IMR-90 (cell line): ENCODE measurements at regions not wholly inside any gene's neighbourhood (a gene's known extent, or its start where the extent isn't known, plus 50 kb on each side); places are given as distances from the start of the nearest gene placed in this dataset.

Experiments
- ATAC-seq: fragments of 200-7000 bp; cut with Tn5 transposase; 2 replicates; pipeline ENCODE4 v1.9.1; 2020; ENCODE audit warnings: low read depth, mild to moderate bottlenecking, moderate library complexity
- BruUV-seq: library from RNA; stranded (reverse); fragments of 400-500 nt; replicated peaks from 2 replicates; lab custom pipeline; 2021; lab: Mats Ljungman, UMichigan
- CTCF ChIA-PET: fragments of 300-600 bp; formaldehyde crosslinking; extraction: SDS; loops from one replicate; lab custom pipeline; 2021; ENCODE audit warnings: antibody characterized with exemption; lab: Yijun Ruan, JAX
- POLR2A ChIA-PET: fragments of 300-600 bp; sonication (Branson Sonifier 250); formaldehyde crosslinking; loops from one replicate; lab custom pipeline; 2022; ENCODE audit warnings: antibody characterized with exemption; ENCODE audit not compliant: unreplicated experiment; lab: Charles Lee
- DNase-seq: peaks from one replicate; pipeline ENCODE4 v3.0.0; 2013
- H2AFZ ChIP-seq: replicated peaks from 2 replicates; pipeline ENCODE3; 2013; ENCODE audit warnings: low read length, mild to moderate bottlenecking; ENCODE audit not compliant: poor library complexity
- H2AK5ac ChIP-seq: 2 replicates; pipeline ENCODE4 v1.6.1; 2013; ENCODE audit warnings: low read depth, low read length, inconsistent platforms
- H2AK9ac ChIP-seq: replicated peaks from 2 replicates; pipeline ENCODE3; 2013; ENCODE audit warnings: mild to moderate bottlenecking, low read depth, low read length, moderate library complexity; ENCODE audit not compliant: poor library complexity
- H2BK120ac ChIP-seq: 2 replicates; pipeline ENCODE4 v1.6.1; 2013; ENCODE audit warnings: low read depth, low read length, inconsistent platforms
- H2BK15ac ChIP-seq: 3 replicates; pipeline ENCODE4 v1.6.1; 2013; ENCODE audit warnings: low read depth, low read length, inconsistent platforms
- H2BK20ac ChIP-seq: 2 replicates; pipeline ENCODE4 v1.6.1; 2013; ENCODE audit warnings: low read depth, mild to moderate bottlenecking, inconsistent platforms, low read length, moderate library complexity
- H2BK5ac ChIP-seq: 2 replicates; pipeline ENCODE4 v1.6.1; 2013; ENCODE audit warnings: mild to moderate bottlenecking, low read depth, low read length, inconsistent platforms; ENCODE audit not compliant: poor library complexity, severe bottlenecking
- H3K14ac ChIP-seq: replicated peaks from 2 replicates; pipeline ENCODE4 v1.6.1; 2013; ENCODE audit warnings: low read depth, low read length, inconsistent platforms
- H3K18ac ChIP-seq: 2 replicates; pipeline ENCODE4 v1.6.1; 2013; ENCODE audit warnings: low read depth, low read length, control low read depth
- H3K23ac ChIP-seq: 2 replicates; pipeline ENCODE4 v1.6.1; 2013; ENCODE audit warnings: low read depth, low read length, inconsistent platforms
- H3K27ac ChIP-seq: 2 replicates; pipeline ENCODE4 v1.5.1; 2013; ENCODE audit warnings: mild to moderate bottlenecking, control low read depth, low read length; ENCODE audit not compliant: insufficient read depth
- H3K27me3 ChIP-seq: 2 replicates; pipeline ENCODE4 v1.6.1; 2013; ENCODE audit warnings: low read length; ENCODE audit not compliant: control insufficient read depth, insufficient read depth
- H3K36me3 ChIP-seq: 2 replicates; pipeline ENCODE4 v1.6.1; 2013; ENCODE audit warnings: low read length, mixed read lengths; ENCODE audit not compliant: control insufficient read depth, insufficient read depth
- H3K4ac ChIP-seq: 2 replicates; pipeline ENCODE4 v1.6.1; 2013; ENCODE audit warnings: low read depth, low read length, inconsistent platforms
- H3K4me1 ChIP-seq: 2 replicates; pipeline ENCODE4 v1.6.1; 2013; ENCODE audit warnings: low read length, mixed read lengths; ENCODE audit not compliant: control insufficient read depth, insufficient read depth
- H3K4me2 ChIP-seq: 2 replicates; pipeline ENCODE4 v1.6.1; 2013; ENCODE audit warnings: low read depth, mild to moderate bottlenecking, control low read depth, low read length, moderate library complexity
- H3K4me3 ChIP-seq: 2 replicates; pipeline ENCODE4 v1.5.1; 2013; ENCODE audit warnings: low read depth, mild to moderate bottlenecking, control low read depth, low read length, moderate library complexity; ENCODE audit not compliant: insufficient read depth
- H3K56ac ChIP-seq: 2 replicates; pipeline ENCODE4 v1.6.1; 2013; ENCODE audit warnings: low read length, inconsistent platforms; ENCODE audit not compliant: insufficient read depth; ENCODE audit errors: extremely low read depth
- H3K79me1 ChIP-seq, 2 experiments: 2 replicates each; pipeline ENCODE4 v1.6.1; 2013; ENCODE audit warnings: low read length in 2 of 2, inconsistent platforms in 1 of 2, low read depth in 1 of 2
- H3K9ac ChIP-seq: 2 replicates; pipeline ENCODE4 v1.6.1; 2013; ENCODE audit warnings: low read depth, low read length, control low read depth
- H3K9me1 ChIP-seq: 2 replicates; pipeline ENCODE4 v1.6.1; 2013; ENCODE audit warnings: low read length, inconsistent platforms; ENCODE audit not compliant: insufficient read depth
- H3K9me3 ChIP-seq: 2 replicates; pipeline ENCODE4 v1.6.1; 2013; ENCODE audit warnings: low read length; ENCODE audit not compliant: control insufficient read depth, insufficient read depth
- H4K20me1 ChIP-seq: 2 replicates; pipeline ENCODE4 v1.6.1; 2013; ENCODE audit warnings: low read length, inconsistent platforms; ENCODE audit not compliant: insufficient read depth
- H4K5ac ChIP-seq: 2 replicates; pipeline ENCODE4 v1.6.1; 2013; ENCODE audit warnings: mild to moderate bottlenecking, low read depth, low read length, control low read depth
- H4K8ac ChIP-seq, 2 experiments: 2 replicates each; pipeline ENCODE4 v1.6.1; 2013; ENCODE audit warnings: low read depth in 2 of 2, low read length in 2 of 2, control low read depth in 1 of 2, inconsistent platforms in 1 of 2
- H4K91ac ChIP-seq: 2 replicates; pipeline ENCODE4 v1.6.1; 2013; ENCODE audit warnings: low read depth, low read length, inconsistent platforms; ENCODE audit not compliant: insufficient read depth
- CEBPB ChIP-seq: IDR thresholded peaks from 2 replicates; pipeline ENCODE4 v1.6.1; 2012; ENCODE audit warnings: low read depth, low read length, improper control_type of control experiment
- CHD1 ChIP-seq: IDR thresholded peaks from 2 replicates; pipeline ENCODE4 v1.6.1; 2012; ENCODE audit warnings: low read depth, low read length, improper control_type of control experiment
- CTCF ChIP-seq: conservative IDR thresholded peaks from 2 replicates; pipeline ENCODE4 v1.5.1; 2012; ENCODE audit warnings: mild to moderate bottlenecking, low read depth, low read length, improper control_type of control experiment
- ELK1 ChIP-seq: fragments of 150-350 bp; IDR thresholded peaks from 2 replicates; pipeline ENCODE4 v1.6.1; 2016; ENCODE audit warnings: low read depth, mild to moderate bottlenecking, low read length, moderate library complexity, borderline replicate concordance
- FOS ChIP-seq: fragments of 150-350 bp; IDR thresholded peaks from 2 replicates; pipeline ENCODE4 v1.6.1; 2016; ENCODE audit warnings: low read depth, low read length
- MAFK ChIP-seq: IDR thresholded peaks from 2 replicates; pipeline ENCODE4 v1.6.1; 2012; ENCODE audit warnings: low read depth, low read length, improper control_type of control experiment
- MAZ ChIP-seq: IDR thresholded peaks from 2 replicates; pipeline ENCODE4 v1.6.1; 2012; ENCODE audit warnings: low read depth, mild to moderate bottlenecking, low read length, improper control_type of control experiment, moderate library complexity, borderline replicate concordance
- MXI1 ChIP-seq: IDR thresholded peaks from 2 replicates; pipeline ENCODE4 v1.6.1; 2012; ENCODE audit warnings: low read depth, mild to moderate bottlenecking, low read length, moderate library complexity, borderline replicate concordance
- NFE2L2 ChIP-seq: fragments of 150-350 bp; IDR thresholded peaks from 2 replicates; pipeline ENCODE4 v1.6.1; 2016; ENCODE audit warnings: low read depth, mild to moderate bottlenecking, low read length
- POLR2A ChIP-seq: IDR thresholded peaks from 2 replicates; pipeline ENCODE4 v1.6.1; 2012; ENCODE audit warnings: mild to moderate bottlenecking, low read depth, low read length
- RAD21 ChIP-seq: IDR thresholded peaks from 2 replicates; pipeline ENCODE4 v1.6.1; 2012; ENCODE audit warnings: low read length, improper control_type of control experiment
- RCOR1 ChIP-seq: IDR thresholded peaks from 2 replicates; pipeline ENCODE4 v1.6.1; 2012; ENCODE audit warnings: mild to moderate bottlenecking, low read length, improper control_type of control experiment; ENCODE audit not compliant: insufficient replicate concordance
- RFX5 ChIP-seq: IDR thresholded peaks from 2 replicates; pipeline ENCODE4 v1.8.0; 2012; ENCODE audit warnings: low read depth, mild to moderate bottlenecking, low read length, moderate library complexity
- SMC3 ChIP-seq: fragments of 150-350 bp; IDR thresholded peaks from 2 replicates; pipeline ENCODE4 v1.6.1; 2016; ENCODE audit warnings: low read depth, mild to moderate bottlenecking, antibody characterized with exemption, low read length, moderate library complexity
- dilution Hi-C: fragments of 300-500 bp; cut with HindIII; formaldehyde crosslinking; loops from one replicate; pipeline ENCODE4 v1.14.3; 2018; ENCODE audit warnings: low sequenced_read_pairs; ENCODE audit not compliant: unreplicated experiment
- in situ Hi-C: fragments of 300-500 bp; cut with MboI; formaldehyde crosslinking; loops from 3 replicates; pipeline ENCODE4 v1.14.3; 2019; ENCODE audit warnings: low sequenced_read_pairs, inconsistent platforms, mixed read lengths
- intact Hi-C: fragments of 100-400 bp; cut with micrococcal nuclease; formaldehyde crosslinking; loops from 2 replicates; pipeline ENCODE4 v1.10.0; 2022
- TF ChIP-seq, protein P1 (sequence below): fragments of 150-350 bp; IDR thresholded peaks from 2 replicates; pipeline ENCODE4 v1.6.1; 2017; ENCODE audit warnings: mild to moderate bottlenecking, antibody characterized with exemption, low read length, low read depth

DNA sequence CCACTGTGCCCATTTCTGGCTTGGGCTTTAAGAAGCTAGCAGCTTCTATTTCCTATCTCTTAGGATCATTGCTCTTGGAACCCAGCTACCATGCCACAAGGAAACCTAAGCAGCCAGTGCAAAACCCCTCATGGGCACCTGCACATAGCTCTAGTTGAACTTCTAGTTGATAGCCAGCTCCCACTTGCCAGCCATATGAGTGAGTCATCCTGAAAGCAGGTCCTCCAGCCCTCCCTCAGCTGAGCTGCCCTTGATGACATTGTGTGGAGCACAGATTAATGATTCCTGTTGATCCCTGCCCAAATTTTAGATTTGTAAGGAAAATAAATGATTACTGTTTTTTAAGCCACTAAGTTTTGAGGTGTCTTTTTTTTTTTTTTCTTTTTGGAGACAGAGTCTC, 234.2 kb upstream of the FBXO33 start:
- Histone ChIP-seq H2BK120ac (no peak overlapping the region), H3K36me3 (no peaks in the 10 kb centered on the region), H2BK5ac (no peak overlapping the region), H3K18ac (no peak overlapping the region), H3K9ac (no peak overlapping the region), H3K79me1 (no peaks in the 10 kb centered on the region), H2AFZ (no peak overlapping the region), H2AK9ac (no peak overlapping the region), H3K27ac (no peak overlapping the region), H3K56ac (no peak overlapping the region), H4K91ac (no peak overlapping the region), H3K4me3 (no peak overlapping the region), H2AK5ac (no peak overlapping the region), H3K14ac (no peak overlapping the region), H2BK15ac (no peak overlapping the region), H3K27me3 (no peaks in the 10 kb centered on the region), H3K9me3 (peaks cover 8% of the 10 kb centered on the region), H2BK20ac (no peak overlapping the region), H3K4ac (no peak overlapping the region), H3K4me2 (no peak overlapping the region), H3K4me1 (no peaks in the 10 kb centered on the region), H4K20me1 (no peaks in the 10 kb centered on the region), H3K23ac (no peak overlapping the region), H4K8ac (no peak overlapping the region), H4K5ac (no peak overlapping the region), H3K9me1 (no peaks in the 10 kb centered on the region)
- DNase-seq = no peak
- intact Hi-C loops = no loop called here
- in situ Hi-C loops = no loop called here
- no TSS peak for BruUV-seq
- TF ChIP-seq MXI1 (no peak), CTCF (no peak), FOS (no peak), RAD21 (no peak), MAFK (no peak), RFX5 (no peak), RCOR1 (no peak), CHD1 (no peak), NFE2L2 (no peak), POLR2A (no peak), CEBPB (no peak), MAZ (no peak), SMC3 (no peak), ELK1 (no peak)
- TF ChIP-seq, protein P1, sequence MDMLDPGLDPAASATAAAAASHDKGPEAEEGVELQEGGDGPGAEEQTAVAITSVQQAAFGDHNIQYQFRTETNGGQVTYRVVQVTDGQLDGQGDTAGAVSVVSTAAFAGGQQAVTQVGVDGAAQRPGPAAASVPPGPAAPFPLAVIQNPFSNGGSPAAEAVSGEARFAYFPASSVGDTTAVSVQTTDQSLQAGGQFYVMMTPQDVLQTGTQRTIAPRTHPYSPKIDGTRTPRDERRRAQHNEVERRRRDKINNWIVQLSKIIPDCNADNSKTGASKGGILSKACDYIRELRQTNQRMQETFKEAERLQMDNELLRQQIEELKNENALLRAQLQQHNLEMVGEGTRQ = no peak
- CTCF ChIA-PET = interaction anchor here (0.6 kb wide), 1 partner anchor 125 kb away, joined by 3 read pairs; no protein-coding TSS in a partner anchor
- POLR2A ChIA-PET = no interaction called here
- dilution Hi-C loops = no loop called here
- ATAC-seq = no peak
